Testis (tissue), 2 donors: ENCODE measurements at regions not wholly inside any gene's neighbourhood (a gene's known extent, or its start where the extent isn't known, plus 50 kb on each side); places are given as distances from the start of the nearest gene placed in this dataset.
A peak's percentile ranks its signal among the peaks of the same experiment; 100 is the strongest.

Source experiments
- POLR2A ChIP-seq: fragments of 450-650 bp; IDR thresholded peaks from one replicate; pipeline ENCODE4 v1.6.1; 2017; ENCODE audit warnings: antibody characterized with exemption, mild to moderate bottlenecking, moderate library complexity
- TF ChIP-seq, protein P1 (sequence below), 3 experiments: fragments of 450-650 bp in 2 of 3; fragments of 200-600 bp in 1 of 3; sonication (generic) in 1 of 3; IDR thresholded peaks; one replicate each; pipeline ENCODE4 v1.5.1; 2016 to 2019; ENCODE audit warnings: antibody characterized with exemption in 3 of 3, mild to moderate bottlenecking in 2 of 3, moderate library complexity in 1 of 3

DNA sequence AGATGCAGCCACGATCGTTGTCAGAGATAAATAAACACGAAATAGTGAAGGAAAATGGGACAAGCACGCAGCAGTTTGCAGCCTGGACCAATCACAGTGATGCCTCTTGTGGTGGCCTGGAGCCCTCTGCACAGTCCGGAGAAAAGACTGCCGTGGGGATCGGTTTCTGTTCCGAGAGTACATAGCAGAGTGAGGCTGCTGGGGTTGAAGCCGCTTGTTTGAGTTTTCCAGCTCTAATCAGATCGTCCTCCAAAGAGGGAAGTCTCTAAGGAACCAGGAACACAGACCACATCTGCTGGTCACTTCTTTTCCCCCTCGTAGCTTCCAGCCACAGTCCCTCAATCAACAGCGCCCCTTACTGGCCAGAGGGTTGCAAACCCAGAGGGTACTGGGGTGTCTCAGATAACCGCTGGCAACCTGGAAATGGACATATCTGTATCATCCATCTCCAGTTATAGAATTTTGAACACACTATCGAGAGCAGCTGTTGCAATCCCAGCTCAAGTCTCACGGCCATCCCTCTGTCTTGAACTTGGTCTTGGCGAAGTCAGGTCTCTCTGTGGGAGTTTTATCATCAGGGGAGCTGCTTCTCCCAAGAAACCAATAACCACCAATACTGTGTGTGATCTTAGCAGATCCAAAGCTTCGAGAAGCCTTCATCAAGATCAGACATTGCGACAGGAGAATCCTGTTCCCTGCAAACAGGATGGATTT, 57.4 kb downstream of the OLIG1 start:
- TF ChIP-seq POLR2A, result no peak
- TF ChIP-seq, protein P1, sequence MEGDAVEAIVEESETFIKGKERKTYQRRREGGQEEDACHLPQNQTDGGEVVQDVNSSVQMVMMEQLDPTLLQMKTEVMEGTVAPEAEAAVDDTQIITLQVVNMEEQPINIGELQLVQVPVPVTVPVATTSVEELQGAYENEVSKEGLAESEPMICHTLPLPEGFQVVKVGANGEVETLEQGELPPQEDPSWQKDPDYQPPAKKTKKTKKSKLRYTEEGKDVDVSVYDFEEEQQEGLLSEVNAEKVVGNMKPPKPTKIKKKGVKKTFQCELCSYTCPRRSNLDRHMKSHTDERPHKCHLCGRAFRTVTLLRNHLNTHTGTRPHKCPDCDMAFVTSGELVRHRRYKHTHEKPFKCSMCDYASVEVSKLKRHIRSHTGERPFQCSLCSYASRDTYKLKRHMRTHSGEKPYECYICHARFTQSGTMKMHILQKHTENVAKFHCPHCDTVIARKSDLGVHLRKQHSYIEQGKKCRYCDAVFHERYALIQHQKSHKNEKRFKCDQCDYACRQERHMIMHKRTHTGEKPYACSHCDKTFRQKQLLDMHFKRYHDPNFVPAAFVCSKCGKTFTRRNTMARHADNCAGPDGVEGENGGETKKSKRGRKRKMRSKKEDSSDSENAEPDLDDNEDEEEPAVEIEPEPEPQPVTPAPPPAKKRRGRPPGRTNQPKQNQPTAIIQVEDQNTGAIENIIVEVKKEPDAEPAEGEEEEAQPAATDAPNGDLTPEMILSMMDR (IDR thresholded peaks at IDR 0.05), result peak; percentile 45 to 67 (median 60)
